Upper lobe of left lung (tissue), 6 donors: ENCODE measurements at regions not wholly inside any gene's neighbourhood (a gene's known extent, or its start where the extent isn't known, plus 50 kb on each side); places are given as distances from the start of the nearest gene placed in this dataset.

Experiments used
- ATAC-seq, 2 donors: fragments of 200-7000 bp; cut with Tn5 transposase; one replicate each; pipeline ENCODE4 v1.9.1; 2022; ENCODE audit warnings: mild to moderate bottlenecking in 2 of 2, moderate library complexity in 2 of 2; ENCODE audit not compliant: low FRiP score in 2 of 2
- DNase-seq, 2 donors: peaks; one replicate each; pipeline ENCODE4 v3.0.0-alpha.2; 2019 to 2020
- H3K27ac ChIP-seq, 4 donors: fragments of 200-600 bp; sonication (generic); one replicate each; pipeline ENCODE4 v1.5.1; 2016 to 2019
- H3K27me3 ChIP-seq, 4 donors: fragments of 200-600 bp; sonication (generic); one replicate each; pipeline ENCODE4 v1.5.1; 2017 to 2019
- H3K36me3 ChIP-seq, 4 donors: fragments of 200-600 bp; sonication (generic); one replicate each; pipeline ENCODE4 v1.5.1; 2016 to 2019
- H3K4me1 ChIP-seq, 4 donors: fragments of 200-600 bp; sonication (generic); one replicate each; pipeline ENCODE4 v1.5.1; 2018 to 2019
- H3K4me3 ChIP-seq, 4 donors: fragments of 200-600 bp; sonication (generic); one replicate each; pipeline ENCODE4 v1.5.1; 2017 to 2019; ENCODE audit warnings: mild to moderate bottlenecking in 2 of 4, moderate library complexity in 1 of 4
- H3K9me3 ChIP-seq, 4 donors: fragments of 200-600 bp; sonication (generic); one replicate each; pipeline ENCODE4 v1.5.1; 2018 to 2019
- CTCF ChIP-seq, 6 experiments: fragments of 450-650 bp in 4 of 6; fragments of 200-600 bp in 2 of 6; sonication (generic) in 2 of 6; IDR thresholded peaks; one replicate each; pipeline ENCODE4 v1.5.1; 2016 to 2019; ENCODE audit warnings: antibody characterized with exemption in 6 of 6
- EP300 ChIP-seq, 4 donors: sonication (generic); formaldehyde crosslinking; IDR thresholded peaks; one replicate each; pipeline ENCODE4 v1.5.1; 2017; ENCODE audit warnings: antibody characterized with exemption in 4 of 4, control low read depth in 2 of 4
- POLR2A ChIP-seq, 4 donors: fragments of 450-650 bp; IDR thresholded peaks; one replicate each; pipeline ENCODE4 v1.5.1; 2016 to 2017; ENCODE audit warnings: antibody characterized with exemption in 4 of 4, mild to moderate bottlenecking in 2 of 4
- POLR2AphosphoS5 ChIP-seq, 2 donors: sonication (generic); formaldehyde crosslinking; IDR thresholded peaks; one replicate each; pipeline ENCODE4 v1.5.1; 2017; ENCODE audit warnings: antibody characterized with exemption in 2 of 2
- WGBS, 2 donors: methylation state at CpG; one replicate each; pipeline ENCODE4 v1.1.5; 2017 to 2018; 5-methylcytosine and 5-hydroxymethylcytosine counted together
- donor health status: DM: no; HTN: no; CAD: no; lungs with moderate emphysema.
- donor health status: DM: no; HTN: yes; CAD: no; lungs with severe emphysema.

GRCh38 chr7:86980223-86980622, 79.2 kb downstream of the ELAPOR2 start:
- Histone ChIP-seq H3K36me3 (no peaks in the 10 kb centered on the region), H3K27me3 (no peaks in the 10 kb centered on the region), H3K4me1 (peaks cover 0 to 6% (median 3%) of the 10 kb centered on the region in 4 donors), H3K4me3 (no peak overlapping the region), H3K9me3 (peaks cover 0 to 4% (median 1%) of the 10 kb centered on the region in 4 donors), H3K27ac (no peak overlapping the region)
- TF ChIP-seq CTCF (IDR thresholded peaks at IDR 0.05), result no peak
- no peak for TF ChIP-seq POLR2AphosphoS5 (IDR thresholded peaks at IDR 0.05)
- no peak for TF ChIP-seq POLR2A (IDR thresholded peaks at IDR 0.05)
- TF ChIP-seq EP300 (IDR thresholded peaks at IDR 0.05), result no peak
- DNase-seq (no peak), ATAC-seq (no peak)
- WGBS, 2 donors, result 66 to 75% methylated on average over 3 of the region's 3 CpGs

GRCh38 chr7:86978808-86979506, 80.5 kb downstream of the ELAPOR2 start:
- DNase-seq (no peak), ATAC-seq (no peak)
- peaks cover 0 to 6% (median 3%) of the 10 kb centered on the region in 4 donors for H3K4me1 ChIP-seq
- H3K36me3 ChIP-seq, result no peaks in the 10 kb centered on the region
- H3K27me3 ChIP-seq, result no peaks in the 10 kb centered on the region
- H3K27ac ChIP-seq, result no peak overlapping the region
- WGBS, 2 donors, result 46 to 62% methylated on average over 3 of the region's 3 CpGs
- no peak for TF ChIP-seq EP300 (IDR thresholded peaks at IDR 0.05)
- no peak for TF ChIP-seq POLR2AphosphoS5 (IDR thresholded peaks at IDR 0.05)
- TF ChIP-seq POLR2A (IDR thresholded peaks at IDR 0.05), result no peak
- TF ChIP-seq CTCF (IDR thresholded peaks at IDR 0.05), result no peak
- no peaks in the 10 kb centered on the region for H3K9me3 ChIP-seq
- H3K4me3 ChIP-seq, result no peak overlapping the region

- H3K4me3 ChIP-seq, result no peak overlapping the region
- H3K9me3 ChIP-seq, result no peaks in the 10 kb centered on the region
- no peaks in the 10 kb centered on the region for H3K27me3 ChIP-seq
- ATAC-seq (no peak), DNase-seq (no peak)
- no peaks in the 10 kb centered on the region for H3K36me3 ChIP-seq
- no peak for TF ChIP-seq POLR2A (IDR thresholded peaks at IDR 0.05)
- TF ChIP-seq EP300 (IDR thresholded peaks at IDR 0.05), result no peak
- no peak for TF ChIP-seq POLR2AphosphoS5 (IDR thresholded peaks at IDR 0.05)
- no peak for TF ChIP-seq CTCF (IDR thresholded peaks at IDR 0.05)
- H3K27ac ChIP-seq, result no peak overlapping the region
- H3K4me1 ChIP-seq, result peaks cover 0 to 6% (median 3%) of the 10 kb centered on the region in 4 donors
- 88 to 89% methylated on average over 3 of the region's 3 CpGs for WGBS, 2 donors
Measured at GRCh38 chr7:86976958-86977357, 82.5 kb downstream of the ELAPOR2 start.

- Histone ChIP-seq H3K36me3 (no peaks in the 10 kb centered on the region), H3K4me3 (no peak overlapping the region), H3K9me3 (no peaks in the 10 kb centered on the region), H3K27me3 (no peaks in the 10 kb centered on the region), H3K27ac (no peak overlapping the region), H3K4me1 (peaks cover 0 to 6% (median 3%) of the 10 kb centered on the region in 4 donors)
- ATAC-seq (no peak), DNase-seq (no peak)
- 53 to 73% methylated on average over 1 of the region's 1 CpG for WGBS, 2 donors
- TF ChIP-seq EP300 (IDR thresholded peaks at IDR 0.05), result no peak
- no peak for TF ChIP-seq CTCF (IDR thresholded peaks at IDR 0.05)
- TF ChIP-seq POLR2AphosphoS5 (IDR thresholded peaks at IDR 0.05), result no peak
- no peak for TF ChIP-seq POLR2A (IDR thresholded peaks at IDR 0.05)
Measured at GRCh38 chr7:86975914-86976313, 83.5 kb downstream of the ELAPOR2 start.

- Histone ChIP-seq H3K27me3 (no peaks in the 10 kb centered on the region), H3K9me3 (no peaks in the 10 kb centered on the region), H3K27ac (no peak overlapping the region), H3K4me1 (peaks cover 0 to 6% (median 3%) of the 10 kb centered on the region in 4 donors), H3K4me3 (no peak overlapping the region), H3K36me3 (no peaks in the 10 kb centered on the region)
- 96 to 100% methylated on average over 1 of the region's 1 CpG for WGBS, 2 donors
- DNase-seq (no peak), ATAC-seq (no peak)
- TF ChIP-seq POLR2A (IDR thresholded peaks at IDR 0.05) (no peak), POLR2AphosphoS5 (IDR thresholded peaks at IDR 0.05) (no peak), EP300 (IDR thresholded peaks at IDR 0.05) (no peak), CTCF (IDR thresholded peaks at IDR 0.05) (no peak)
Measured at GRCh38 chr7:86975449-86975848, 84.0 kb downstream of the ELAPOR2 start.
